Heart left ventricle (tissue), 16 donors: ENCODE measurements at regions not wholly inside any gene's neighbourhood (a gene's known extent, or its start where the extent isn't known, plus 50 kb on each side); places are given as distances from the start of the nearest gene placed in this dataset.

ENCODE experiments used
- ATAC-seq, 4 donors: fragments of 200-7000 bp; cut with Tn5 transposase; one replicate each; pipeline ENCODE4 v1.9.1; 2020 to 2022; ENCODE audit warnings: moderate library complexity in 4 of 4, mild to moderate bottlenecking in 3 of 4, moderate number of reproducible peaks in 1 of 4
- DNase-seq, 5 donors: peaks; one replicate each; pipeline ENCODE4 v3.0.0-alpha.2; 2020
- H3K27ac ChIP-seq, 12 donors: fragments of 200-600 bp; sonication (generic) in 4 of 12; one replicate each; pipeline versions ENCODE4 v1.5.0 to v1.8.0; 2016 to 2022; ENCODE audit warnings: mild to moderate bottlenecking in 2 of 12
- H3K27me3 ChIP-seq, 9 donors: fragments of 200-600 bp; sonication (generic) in 2 of 9; one replicate each; pipeline versions ENCODE4 v1.5.1 to v1.8.0; 2016 to 2022; ENCODE audit warnings: mild to moderate bottlenecking in 3 of 9
- H3K36me3 ChIP-seq, 9 donors: fragments of 200-600 bp; sonication (generic) in 2 of 9; one replicate each; pipeline versions ENCODE4 v1.5.0 to v1.8.0; 2018 to 2022; ENCODE audit warnings: mild to moderate bottlenecking in 2 of 9
- H3K4me1 ChIP-seq, 12 donors: fragments of 200-600 bp; sonication (generic) in 4 of 12; one replicate each; pipeline versions ENCODE4 v1.5.0 to v1.8.0; 2016 to 2022; ENCODE audit warnings: mild to moderate bottlenecking in 3 of 12
- H3K4me3 ChIP-seq, 12 donors: fragments of 200-600 bp; sonication (generic) in 4 of 12; one replicate each; pipeline versions ENCODE4 v1.5.0 to v1.8.0; 2017 to 2022; ENCODE audit warnings: mild to moderate bottlenecking in 9 of 12, moderate library complexity in 4 of 12
- H3K9me3 ChIP-seq, 12 donors: fragments of 200-600 bp; sonication (generic) in 4 of 12; one replicate each; pipeline versions ENCODE4 v1.5.0 to v1.8.0; 2016 to 2022; ENCODE audit warnings: mild to moderate bottlenecking in 1 of 12
- POLR2A ChIP-seq, 2 donors: fragments of 450-650 bp; IDR thresholded peaks; one replicate each; pipeline ENCODE4 v1.6.1; 2017; ENCODE audit warnings: antibody characterized with exemption in 2 of 2, mild to moderate bottlenecking in 2 of 2, moderate library complexity in 2 of 2
- whole genome bisulfite sequencing, 4 donors: extraction: QIAGEN DNeasy Blood & Tissue Kit in 2 of 4; methylation state at CpG; one replicate each; pipeline versions ENCODE4 v1.1.5 to v1.1.7; 2013 to 2018; 5-methylcytosine and 5-hydroxymethylcytosine counted together
- intact Hi-C, 10 donors: fragments of 100-400 bp; cut with DNase I; formaldehyde crosslinking; loops; one replicate each; pipeline versions ENCODE4 v1.11.1 to v1.14.2; 2022
- TF ChIP-seq, protein P1 (sequence below), 12 donors: fragments of 200-600 bp; sonication (generic) in 4 of 12; IDR thresholded peaks; one replicate each; pipeline versions ENCODE4 v1.5.0 to v1.8.0; 2018 to 2022; ENCODE audit warnings: antibody characterized with exemption in 12 of 12, mild to moderate bottlenecking in 5 of 12
- donor health status: ischemic (EF 13 %, LVEDD 7.1; RV severe dilation, severe dysfunction).
- donor health status: healthy with polysubstance abuse.
- donor health status: DM: no; HTN: yes; CAD: no.
- donor health status: DM: no; HTN: no; CAD: no.
- donor health status: ischemic (EF 25% LVEDD 6.9; RV normal size, moderate dysfunction).
- donor health status: ischemic (EF 25% LVEDD 5.7; RV mildly dilated, moderate dysfunction).
- donor health status: healthy.
- donor health status: DM: yes; HTN: yes; CAD: no.
- donor health status: ischemic (EF 35%, LVEDD 5.7; RV mildly dilated, moderate dysfunction).
- donor health status: nonischemic (EF 11% LVEDD 7.7; RV severe dilation, severe dysfunction).
- donor health status: DM: yes; HTN: yes; CAD: no.
- donor health status: PGD.
- donor health status: ischemic (EF 29% LVEDD 5.4; RV normal size, mild dysfunction).
- donor health status: nonischemic (EF 23%, LVEDD 6.1; RV moderate dilation, normal function).

DNA sequence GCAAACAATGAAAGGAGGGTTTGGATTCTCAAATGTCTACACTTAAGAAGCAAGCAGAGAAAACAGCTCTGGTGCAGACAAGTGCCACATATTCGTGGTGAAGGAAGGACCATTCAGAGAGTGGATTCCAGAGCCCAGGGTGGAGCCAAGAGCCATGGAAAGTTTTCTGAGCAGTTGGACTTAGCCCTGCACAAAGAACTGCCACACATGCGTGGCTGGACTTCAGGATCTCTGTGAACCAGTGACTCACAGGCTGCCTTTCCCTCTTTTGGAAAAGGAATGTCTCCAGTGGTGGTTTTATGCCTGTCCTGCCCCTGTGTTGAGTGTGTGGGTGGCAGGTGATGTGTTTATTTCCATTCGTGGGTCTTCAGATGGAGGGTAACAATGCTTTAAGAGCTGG lies 489.5 kb downstream of the CDH26 start:
- Histone ChIP-seq H3K9me3 (no peaks in the 10 kb centered on the region), H3K4me1 (no peaks in the 10 kb centered on the region), H3K36me3 (no peaks in the 10 kb centered on the region), H3K27ac (no peak overlapping the region), H3K27me3 (no peaks in the 10 kb centered on the region), H3K4me3 (no peak overlapping the region)
- no peak for DNase-seq
- intact Hi-C loops = no loop called here
- no peak for TF ChIP-seq POLR2A (IDR thresholded peaks at IDR 0.05)
- TF ChIP-seq, protein P1, sequence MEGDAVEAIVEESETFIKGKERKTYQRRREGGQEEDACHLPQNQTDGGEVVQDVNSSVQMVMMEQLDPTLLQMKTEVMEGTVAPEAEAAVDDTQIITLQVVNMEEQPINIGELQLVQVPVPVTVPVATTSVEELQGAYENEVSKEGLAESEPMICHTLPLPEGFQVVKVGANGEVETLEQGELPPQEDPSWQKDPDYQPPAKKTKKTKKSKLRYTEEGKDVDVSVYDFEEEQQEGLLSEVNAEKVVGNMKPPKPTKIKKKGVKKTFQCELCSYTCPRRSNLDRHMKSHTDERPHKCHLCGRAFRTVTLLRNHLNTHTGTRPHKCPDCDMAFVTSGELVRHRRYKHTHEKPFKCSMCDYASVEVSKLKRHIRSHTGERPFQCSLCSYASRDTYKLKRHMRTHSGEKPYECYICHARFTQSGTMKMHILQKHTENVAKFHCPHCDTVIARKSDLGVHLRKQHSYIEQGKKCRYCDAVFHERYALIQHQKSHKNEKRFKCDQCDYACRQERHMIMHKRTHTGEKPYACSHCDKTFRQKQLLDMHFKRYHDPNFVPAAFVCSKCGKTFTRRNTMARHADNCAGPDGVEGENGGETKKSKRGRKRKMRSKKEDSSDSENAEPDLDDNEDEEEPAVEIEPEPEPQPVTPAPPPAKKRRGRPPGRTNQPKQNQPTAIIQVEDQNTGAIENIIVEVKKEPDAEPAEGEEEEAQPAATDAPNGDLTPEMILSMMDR (IDR thresholded peaks at IDR 0.05) = no peak
- 37 to 57% (median 46%) methylated on average over 3 of the region's 3 CpGs for WGBS, 4 donors
- ATAC-seq = peak in 2 of 4 donors; percentile 50 to 68

DNA sequence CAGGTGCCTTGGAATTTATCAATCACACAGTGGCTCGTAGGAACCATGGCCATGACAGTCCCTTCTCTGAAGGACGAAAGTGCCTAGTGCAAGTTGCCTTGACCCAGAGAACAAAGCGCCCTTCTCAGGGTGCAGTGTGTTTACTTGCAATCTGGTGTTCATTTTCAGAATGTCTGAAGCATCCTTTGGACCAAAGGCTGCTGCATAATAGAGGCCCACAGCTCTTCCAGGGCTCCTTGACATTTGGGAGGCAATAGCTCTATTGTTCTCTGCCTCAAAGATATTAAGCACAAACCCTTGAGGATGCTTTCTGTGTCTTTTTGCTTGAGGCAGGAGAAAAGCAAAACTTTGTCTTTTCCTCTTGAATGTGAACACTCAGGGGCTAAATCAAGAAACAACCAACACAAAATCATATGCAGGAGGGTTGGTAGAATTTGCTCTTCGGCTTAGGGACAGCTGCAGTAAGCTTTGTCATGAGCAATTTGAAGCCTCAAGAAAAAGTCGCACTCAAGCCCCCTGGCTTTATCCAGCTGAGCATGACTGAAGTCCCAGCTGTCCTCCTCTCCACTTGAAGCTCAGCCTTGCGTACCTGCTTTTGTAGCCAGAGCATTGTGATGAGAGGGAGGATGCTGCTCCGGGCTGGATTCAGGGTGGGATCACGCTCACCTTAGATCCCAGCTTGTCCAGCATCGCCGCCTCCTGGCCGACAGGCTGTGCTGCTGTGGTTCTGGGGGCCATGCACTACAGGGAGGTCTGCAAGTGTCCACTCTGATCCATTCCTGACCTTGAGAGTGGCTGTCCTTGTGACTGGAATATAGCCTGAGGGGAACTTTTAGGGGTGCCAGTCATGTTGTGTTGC lies 495.4 kb downstream of the CDH26 start:
- Histone ChIP-seq H3K36me3 (no peaks in the 10 kb centered on the region), H3K4me3 (no peak overlapping the region), H3K27ac (no peak overlapping the region), H3K9me3 (no peaks in the 10 kb centered on the region), H3K4me1 (peaks cover 0 to 13% (median 0%) of the 10 kb centered on the region in 12 donors), H3K27me3 (no peaks in the 10 kb centered on the region)
- DNase-seq = no peak
- no peak for ATAC-seq
- no peak for TF ChIP-seq POLR2A (IDR thresholded peaks at IDR 0.05)
- TF ChIP-seq, protein P1 (IDR thresholded peaks at IDR 0.05) = no peak
- intact Hi-C loops = no loop called here
- WGBS, 4 donors = 70 to 87% (median 82%) methylated on average over 8 to 11 of the region's 11 CpGs

DNA sequence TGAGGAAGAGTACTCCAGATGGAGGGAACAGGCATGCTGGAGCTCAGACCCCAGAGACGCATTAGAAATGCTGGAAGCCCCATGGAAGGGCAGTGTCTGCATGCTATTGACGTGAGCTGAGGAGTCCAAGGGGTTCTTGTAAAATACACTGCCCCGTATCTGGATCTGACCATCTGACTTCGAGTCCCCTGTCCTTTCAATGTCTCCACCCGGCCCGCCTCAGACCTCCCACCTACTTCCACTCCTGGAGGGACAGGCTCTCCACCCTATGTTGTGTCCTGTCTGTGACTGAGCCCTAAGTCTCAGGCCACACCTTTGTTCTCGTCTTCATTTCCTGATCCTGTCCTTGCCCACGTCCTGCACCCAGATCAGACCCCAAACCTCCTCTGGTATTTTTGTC lies 496.3 kb downstream of the CDH26 start:
- ATAC-seq (no peak), DNase-seq (no peak)
- peaks cover 0 to 17% (median 0%) of the 10 kb centered on the region in 12 donors for H3K4me1 ChIP-seq
- H3K36me3 ChIP-seq = no peaks in the 10 kb centered on the region
- H3K9me3 ChIP-seq = no peaks in the 10 kb centered on the region
- intact Hi-C loops = no loop called here
- no peak overlapping the region for H3K27ac ChIP-seq
- 80 to 89% (median 85%) methylated on average over 8 of the region's 8 CpGs for WGBS, 4 donors
- H3K27me3 ChIP-seq = no peaks in the 10 kb centered on the region
- no peak overlapping the region for H3K4me3 ChIP-seq
- no peak for TF ChIP-seq POLR2A (IDR thresholded peaks at IDR 0.05)
- TF ChIP-seq, protein P1 (IDR thresholded peaks at IDR 0.05) = no peak

DNA sequence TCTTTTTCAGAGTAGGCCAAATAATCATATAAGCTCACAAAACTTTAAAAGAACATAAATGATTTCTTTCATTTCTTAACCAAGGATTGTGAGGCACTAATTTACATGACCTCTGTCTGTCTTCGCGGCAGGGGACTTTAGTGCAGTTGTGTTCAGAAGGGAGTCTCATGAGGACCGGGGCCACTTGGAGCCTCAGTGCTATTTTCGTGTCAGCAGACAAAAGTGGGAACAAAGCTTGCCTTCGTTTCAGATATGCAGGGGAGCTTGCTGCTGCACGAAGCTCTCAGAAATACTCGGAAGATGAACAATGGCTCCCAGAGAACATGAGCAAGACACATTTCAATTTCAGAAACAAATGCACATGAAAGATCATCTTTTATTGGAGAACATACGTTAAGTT lies 497.0 kb downstream of the CDH26 start:
- DNase-seq (no peak), ATAC-seq (peak in 1 of 4 donors; percentile 29)
- no peak overlapping the region for H3K27ac ChIP-seq
- no peaks in the 10 kb centered on the region for H3K36me3 ChIP-seq
- TF ChIP-seq POLR2A (IDR thresholded peaks at IDR 0.05) = no peak
- TF ChIP-seq, protein P1 (IDR thresholded peaks at IDR 0.05) = no peak
- H3K9me3 ChIP-seq = no peaks in the 10 kb centered on the region
- WGBS, 4 donors = 39 to 48% (median 43%) methylated on average over 8 of the region's 8 CpGs
- no peaks in the 10 kb centered on the region for H3K27me3 ChIP-seq
- peaks cover 0 to 17% (median 0%) of the 10 kb centered on the region in 12 donors for H3K4me1 ChIP-seq
- intact Hi-C loops = no loop called here
- no peak overlapping the region for H3K4me3 ChIP-seq
